OCI-M1 (cell line): ENCODE measurements at regions not wholly inside any gene's neighbourhood (a gene's known extent, or its start where the extent isn't known, plus 50 kb on each side); places are given as distances from the start of the nearest gene placed in this dataset.

Experiments used
- DNase-seq: peaks from one replicate; lab custom pipeline; 2025; lab: John Stamatoyannopoulos, UW

DNA sequence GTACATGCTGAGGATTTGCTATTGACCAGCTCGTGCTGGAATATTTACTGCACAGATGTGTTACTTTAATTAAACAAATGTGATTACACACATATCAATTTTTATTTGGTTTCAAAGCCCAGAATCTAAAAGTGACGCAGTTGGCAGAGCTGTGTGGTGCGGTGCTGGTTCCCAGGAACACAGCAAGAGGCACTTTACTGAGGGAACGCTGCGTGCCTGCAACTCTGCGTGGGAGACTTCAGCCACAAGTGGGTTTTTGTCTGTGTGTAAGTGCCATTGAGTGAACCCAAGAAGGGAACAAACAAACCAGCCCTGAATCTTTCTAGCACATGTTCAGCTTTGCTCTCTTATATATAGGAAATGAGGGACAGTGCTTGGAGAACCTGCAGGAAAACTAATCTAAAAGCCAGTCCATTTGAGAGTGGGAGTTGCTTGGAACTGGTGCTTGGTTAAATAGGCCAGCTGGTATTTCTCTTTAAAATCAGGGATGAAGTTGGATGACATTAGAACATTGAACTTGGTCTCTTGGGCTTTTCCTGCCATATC lies 196.6 kb upstream of the CELF4 start:
- DNase-seq = no peak

DNA sequence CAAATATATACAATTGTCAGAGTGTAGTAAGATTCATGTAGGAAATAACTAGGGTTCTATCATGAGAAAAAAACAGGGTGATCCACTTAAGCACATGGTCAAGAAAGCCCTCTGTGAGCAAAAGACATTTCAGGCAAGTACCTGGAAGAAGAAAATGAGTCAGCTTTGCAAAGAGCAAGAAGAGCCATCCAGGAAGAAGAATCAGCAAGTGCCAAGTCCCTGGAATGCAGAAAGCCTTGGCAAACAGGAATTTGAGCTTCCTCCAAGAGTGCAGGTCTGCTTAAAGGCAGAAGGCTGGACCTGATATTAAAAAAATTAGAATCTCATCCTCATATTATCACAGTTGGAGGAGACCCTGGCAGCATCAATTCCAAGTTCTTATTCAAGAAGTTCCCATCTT lies 188.5 kb upstream of the CELF4 start:
- no peak for DNase-seq

DNA sequence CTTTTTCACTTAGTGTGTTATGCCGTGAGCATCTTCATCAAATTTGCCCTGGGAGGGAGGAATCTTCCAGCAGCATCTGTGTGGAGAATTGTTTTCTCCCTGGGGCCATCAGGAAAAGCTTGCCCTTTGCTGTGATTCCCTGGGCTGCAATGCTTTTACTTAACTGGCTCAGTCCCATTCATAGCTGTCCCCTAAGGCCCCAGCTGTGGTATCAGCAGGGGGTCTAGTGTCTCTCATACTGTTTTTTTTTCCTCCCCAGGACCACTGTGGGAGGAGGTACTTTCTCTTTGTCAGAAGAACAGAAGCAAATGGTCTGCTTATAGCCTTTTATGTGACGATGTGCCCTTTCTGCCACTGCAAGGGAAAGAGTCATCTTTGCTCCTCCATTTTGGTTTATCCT lies 176.8 kb upstream of the CELF4 start:
- DNase-seq = no peak

DNA sequence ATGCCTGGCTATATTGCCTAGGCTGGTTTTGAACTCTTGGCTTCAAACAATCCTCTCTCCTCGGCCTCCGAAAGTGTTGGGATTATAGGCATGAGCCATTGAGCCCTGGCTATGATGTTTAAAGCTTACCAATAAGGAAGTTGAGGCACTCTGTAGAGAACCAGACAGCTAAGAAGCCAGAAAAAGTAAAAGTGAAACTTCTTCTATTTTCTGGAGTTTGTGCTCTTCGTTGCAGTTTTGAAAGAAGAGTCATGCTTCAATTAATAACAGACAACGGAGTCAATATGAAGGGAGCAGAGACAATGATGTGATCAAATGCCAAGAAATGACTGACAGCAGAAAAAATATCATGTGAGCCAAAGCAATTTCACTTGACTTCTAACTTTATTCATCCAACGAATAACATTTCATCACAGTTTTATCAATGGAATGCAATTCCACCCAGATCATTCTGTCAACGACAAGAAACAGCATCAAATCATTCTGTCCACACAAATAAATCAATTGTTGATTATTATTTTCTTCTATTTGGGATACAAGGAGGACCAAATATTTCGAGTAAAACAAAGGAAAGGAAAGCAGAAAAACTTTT lies 175.5 kb upstream of the CELF4 start:
- DNase-seq = peak; percentile 40

DNA sequence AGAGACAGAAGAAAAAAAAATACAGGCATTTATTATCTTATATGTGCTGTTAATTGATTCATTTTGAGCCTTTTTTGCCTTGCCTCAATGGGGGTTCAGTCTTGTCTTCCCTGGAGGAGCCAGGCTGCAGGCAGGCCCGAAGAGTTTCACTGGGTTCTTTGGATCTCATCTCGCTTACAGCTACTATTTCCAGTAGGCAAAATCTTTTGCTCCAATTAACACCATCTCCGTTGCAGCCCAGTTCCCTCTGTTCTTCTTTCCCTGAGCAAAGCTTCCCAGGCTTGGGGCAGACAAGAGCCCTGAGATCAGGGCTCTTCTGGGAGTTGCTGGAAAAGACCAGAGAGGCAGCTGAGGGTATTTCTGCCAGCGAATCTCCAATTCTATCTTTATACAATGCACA lies 168.8 kb upstream of the CELF4 start:
- no peak for DNase-seq

DNA sequence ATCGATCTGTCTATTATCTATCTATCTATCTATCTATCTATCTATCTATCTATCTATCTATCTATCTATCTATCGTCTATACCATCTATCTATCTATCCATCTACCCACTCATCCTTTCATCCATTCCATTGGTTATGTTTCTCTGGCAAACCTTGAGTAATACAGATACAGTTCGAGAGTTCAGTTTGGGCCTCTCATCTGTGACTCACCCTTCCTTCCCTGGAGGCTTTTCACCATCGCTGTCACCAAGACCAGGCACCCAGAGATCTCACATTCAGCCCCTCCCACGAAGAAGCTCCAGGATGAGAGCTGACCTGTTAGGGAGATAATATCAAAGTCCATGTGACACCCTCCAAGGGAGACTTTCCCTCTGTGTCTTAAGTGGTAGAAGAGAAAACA lies 164.1 kb upstream of the CELF4 start:
- DNase-seq = no peak

DNA sequence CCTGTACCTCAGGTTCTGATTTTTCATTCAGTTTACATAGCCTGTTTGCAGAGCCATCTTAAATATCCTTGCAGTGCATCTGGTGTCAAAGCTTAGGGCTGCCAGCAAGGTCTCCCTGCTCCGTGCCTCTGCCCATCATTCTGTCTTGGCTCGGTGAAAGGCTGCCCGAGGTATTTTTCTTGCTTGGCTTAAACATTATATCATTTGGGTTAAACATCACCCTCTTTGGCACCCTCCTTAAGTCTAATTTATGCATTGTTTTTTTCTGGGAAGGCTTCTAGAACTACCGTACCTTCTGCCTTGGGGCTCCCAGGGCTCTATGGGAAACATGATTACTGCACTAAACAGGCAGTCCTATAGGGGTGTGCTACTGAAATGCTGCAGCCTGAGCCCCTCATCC lies 158.6 kb upstream of the CELF4 start:
- DNase-seq = no peak

DNA sequence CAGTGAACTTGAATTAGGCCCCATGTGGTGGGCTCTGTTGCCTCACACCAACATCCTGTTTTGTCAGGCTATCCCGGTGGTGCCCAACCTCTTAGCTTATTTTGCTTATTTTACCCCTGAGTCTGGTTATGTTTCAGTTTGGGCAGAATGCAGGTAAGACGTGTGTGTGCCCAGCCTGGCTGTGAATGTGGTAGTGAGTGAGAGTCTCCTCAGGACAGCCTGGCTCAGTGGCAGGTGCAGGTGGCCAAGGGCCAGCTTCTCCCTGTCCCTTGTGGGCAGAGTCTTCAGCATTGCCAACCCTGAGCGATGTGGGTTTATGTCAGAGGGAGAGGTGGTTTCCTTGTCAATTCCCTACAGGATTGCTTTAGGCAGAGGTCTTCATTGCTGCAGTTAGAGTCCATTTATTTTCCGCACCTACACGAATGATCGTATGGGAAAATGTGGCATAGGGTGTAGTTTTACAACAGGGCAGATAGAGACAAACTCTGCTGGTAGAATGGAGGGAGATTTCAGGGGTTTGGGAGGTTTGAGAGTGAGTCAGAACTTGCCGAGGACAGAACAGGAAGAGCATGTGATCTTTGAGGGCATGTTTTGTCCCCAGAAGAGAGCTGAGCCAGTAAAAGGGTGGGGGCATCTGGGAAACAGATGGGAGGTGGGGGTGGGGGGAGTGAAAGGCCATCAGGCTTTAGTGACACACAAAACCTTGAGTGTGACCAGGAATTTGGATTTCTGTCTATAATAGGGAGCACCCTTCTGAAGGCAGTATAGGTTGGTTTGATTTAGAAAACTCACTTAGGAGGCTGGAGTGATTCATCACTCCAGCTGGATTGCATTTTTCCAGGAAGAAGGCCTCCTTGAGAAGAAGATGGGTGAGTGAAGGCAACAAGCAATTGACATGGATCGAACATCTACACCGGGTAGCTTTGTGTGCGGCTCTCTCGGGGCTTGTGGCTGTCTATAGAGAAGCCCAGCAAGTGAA lies 156.2 kb upstream of the CELF4 start:
- DNase-seq = no peak

DNA sequence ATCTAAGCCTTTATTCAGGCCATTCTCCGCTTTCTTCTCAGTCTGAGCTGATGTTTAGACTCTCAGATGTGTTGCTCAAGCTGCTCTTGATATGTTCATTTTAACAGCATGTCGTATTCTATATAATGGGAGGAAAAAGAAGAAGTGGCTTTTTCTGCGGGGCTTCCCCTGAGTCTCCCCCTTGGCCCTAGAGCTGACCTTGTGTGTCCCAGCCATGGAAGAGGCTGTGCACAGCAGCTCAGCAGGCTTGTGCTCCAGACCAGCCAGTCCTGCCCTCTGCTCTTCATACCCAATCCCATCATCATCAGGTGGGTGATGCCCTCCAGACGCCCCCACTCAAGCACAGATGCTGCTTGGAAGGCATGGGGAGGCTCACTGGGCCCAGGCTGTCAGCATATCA lies 155.1 kb upstream of the CELF4 start:
- DNase-seq = no peak

DNA sequence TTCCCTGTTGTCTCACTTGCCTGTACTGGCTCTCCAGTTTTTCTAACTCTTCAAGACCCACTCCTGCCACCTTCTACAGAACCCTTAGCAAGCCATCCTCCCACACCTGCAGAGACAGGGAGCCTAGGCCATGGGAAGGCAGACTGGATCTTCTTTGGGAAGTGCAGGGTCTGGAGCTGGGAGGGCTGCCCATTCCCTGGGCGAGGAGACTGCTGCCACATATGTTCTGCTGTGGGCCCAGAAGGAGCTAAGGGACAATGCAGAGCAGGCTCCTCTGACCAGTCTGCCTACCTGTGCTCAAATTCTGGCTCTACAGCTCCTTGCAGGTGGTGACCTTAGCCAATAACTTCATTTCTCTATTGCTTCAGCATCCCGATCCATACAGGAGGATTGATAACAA lies 152.1 kb upstream of the CELF4 start:
- DNase-seq = no peak

DNA sequence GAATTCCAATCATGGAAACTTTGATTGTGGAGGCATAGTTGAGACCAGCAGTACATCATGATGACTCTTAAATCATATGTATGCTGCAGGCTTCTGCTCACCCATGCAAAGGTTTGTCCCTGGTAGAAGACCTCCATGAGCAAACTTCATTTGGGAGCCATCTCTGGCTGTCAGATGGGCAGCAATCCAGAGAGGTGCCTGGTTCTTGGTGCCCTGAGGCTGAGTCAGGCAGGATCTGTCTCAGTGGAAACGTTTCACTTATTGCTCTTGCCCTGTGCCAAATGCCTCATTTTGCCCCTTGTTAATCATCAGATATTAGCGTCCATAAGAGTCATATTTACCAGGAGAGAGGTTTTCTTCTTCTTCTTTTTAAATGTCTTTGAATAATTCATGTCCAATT lies 151.5 kb upstream of the CELF4 start:
- DNase-seq = no peak

DNA sequence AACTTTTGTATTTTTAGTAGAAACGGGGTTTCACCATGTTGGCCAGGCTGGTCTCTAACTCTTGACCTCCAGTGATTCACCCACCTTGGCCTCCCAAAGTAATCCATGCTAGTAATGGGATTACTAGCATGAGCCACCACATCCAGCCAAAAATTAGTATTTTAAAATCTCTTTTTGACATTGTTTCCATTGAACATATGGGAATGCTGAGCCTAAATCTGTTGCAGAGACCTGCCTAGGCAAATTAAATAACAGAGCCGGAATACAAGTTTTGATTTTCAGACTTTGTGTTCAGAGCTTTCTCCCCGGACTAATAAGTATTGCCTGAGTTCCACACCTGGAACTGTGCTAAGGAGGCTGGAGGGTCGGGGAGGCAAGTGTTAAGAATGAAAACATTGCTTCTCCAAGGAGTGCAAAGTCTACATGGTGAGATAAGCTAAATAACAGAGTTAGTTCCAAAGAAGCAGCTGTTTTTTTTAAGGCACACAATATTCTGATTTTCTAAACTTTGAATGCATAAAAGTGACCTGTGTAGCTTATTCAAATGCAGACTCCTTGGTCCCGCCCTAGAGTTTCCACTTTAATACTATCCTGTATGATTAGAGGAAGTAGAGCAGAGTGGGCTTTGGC lies 150.6 kb upstream of the CELF4 start:
- no peak for DNase-seq

DNA sequence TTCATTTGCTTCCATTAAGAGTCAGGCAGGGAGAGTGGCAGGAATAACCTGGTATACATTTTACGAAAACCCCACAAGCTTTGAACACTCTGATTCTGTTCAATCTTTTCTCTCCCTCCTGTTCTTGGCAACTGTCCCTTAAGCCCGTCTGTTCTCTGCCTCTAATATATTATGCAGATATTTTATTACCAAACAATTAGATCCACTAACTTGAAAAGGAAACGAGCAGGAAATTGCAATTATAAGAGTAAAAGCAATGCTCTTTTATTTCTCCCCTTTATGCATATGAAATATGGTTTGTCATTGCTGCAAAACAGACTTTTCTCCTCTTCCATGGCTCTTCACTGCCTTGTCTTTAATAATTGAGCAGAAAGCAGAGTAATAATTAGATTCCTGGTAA lies 149.1 kb upstream of the CELF4 start:
- DNase-seq = no peak

DNA sequence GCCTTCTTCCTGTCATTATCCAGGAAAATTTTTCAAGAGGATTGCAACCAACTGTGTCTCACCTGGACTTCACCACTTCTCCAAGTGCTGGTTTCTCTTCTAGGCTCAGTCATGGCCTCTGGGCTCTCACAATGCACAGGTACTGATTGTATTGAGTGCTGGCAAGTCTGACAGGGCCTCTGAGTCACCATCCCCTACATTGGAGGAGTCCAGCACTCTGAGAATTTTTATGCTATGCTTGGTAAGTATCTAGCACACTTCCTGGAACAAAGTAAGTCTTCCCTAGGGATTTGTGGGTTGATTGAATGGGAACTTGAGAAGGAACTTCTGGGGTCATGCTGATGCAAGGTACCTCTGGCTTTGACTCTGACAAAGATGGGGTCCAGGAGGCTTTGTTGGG lies 147.2 kb upstream of the CELF4 start:
- no peak for DNase-seq

DNA sequence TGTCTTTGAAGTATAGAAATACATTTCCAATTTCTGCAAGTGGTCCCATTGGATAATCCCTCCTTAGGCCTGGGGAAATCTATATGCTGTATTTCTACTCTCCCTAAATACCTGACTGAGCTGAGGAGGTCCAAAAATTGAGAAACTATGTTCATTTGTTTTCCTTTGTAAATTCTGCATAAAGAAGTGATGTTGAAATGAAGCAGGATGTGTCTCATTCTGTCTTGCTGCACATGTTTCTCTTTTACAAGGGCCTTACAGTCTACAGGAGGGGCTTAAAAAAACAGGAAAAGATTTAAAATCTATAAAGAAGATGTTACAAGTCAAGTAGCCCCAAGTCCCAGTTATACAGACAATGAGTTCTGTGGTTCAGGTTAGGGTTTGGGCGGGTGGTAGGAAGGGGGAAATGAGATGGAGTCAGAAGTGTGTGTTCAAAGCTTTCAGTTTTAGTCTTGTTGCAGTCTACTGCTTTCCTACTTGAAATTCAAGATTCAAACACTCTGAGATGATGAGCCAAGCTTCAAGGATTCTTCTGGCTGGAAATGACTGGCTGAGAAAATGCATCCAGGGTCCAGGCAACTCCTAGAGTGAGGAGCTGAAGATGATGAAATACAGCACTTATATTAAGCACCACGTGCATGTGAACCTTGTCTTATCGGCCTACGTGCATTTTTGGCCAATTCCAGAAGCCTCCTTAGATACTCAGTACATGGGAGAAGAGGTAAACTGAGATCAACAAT lies 146.3 kb upstream of the CELF4 start:
- DNase-seq = no peak

DNA sequence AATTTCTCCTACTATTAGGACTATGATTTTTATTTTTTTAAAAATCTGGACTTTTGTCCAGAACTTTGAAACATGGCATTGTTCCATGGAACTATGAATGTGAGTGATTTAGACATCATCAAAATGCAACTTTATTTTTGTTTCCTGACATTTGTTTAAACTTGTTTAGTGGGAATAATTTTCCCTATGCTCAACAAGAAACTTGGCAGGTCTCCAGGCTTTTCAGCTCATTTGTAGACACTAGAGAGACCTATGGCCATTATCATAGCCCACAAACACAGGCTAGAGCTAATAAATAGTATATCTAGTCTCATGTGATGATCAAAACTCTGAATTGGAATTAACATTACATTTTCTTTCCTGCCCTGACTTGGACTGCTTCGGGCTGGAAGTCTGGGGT lies 145.1 kb upstream of the CELF4 start:
- DNase-seq = no peak

DNA sequence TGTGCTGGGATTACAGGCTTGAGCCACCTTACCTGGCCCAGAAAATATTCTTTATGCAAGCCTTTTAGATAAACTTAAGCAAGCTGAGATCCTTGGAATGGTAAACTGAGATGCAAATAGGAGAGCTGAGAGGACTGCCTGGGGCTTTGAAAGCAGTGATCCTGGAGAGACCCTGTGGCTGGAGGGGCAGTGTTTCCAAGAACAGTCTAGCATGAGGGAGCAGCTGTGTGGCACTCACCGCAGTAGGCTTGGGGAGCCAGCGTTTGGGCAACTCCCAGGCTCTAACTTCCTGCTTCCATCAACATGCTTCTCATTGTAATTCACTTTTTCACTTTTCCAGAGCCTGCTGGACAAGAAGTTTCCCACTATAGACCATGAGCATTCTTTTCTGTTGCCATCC lies 144.1 kb upstream of the CELF4 start:
- no peak for DNase-seq

DNA sequence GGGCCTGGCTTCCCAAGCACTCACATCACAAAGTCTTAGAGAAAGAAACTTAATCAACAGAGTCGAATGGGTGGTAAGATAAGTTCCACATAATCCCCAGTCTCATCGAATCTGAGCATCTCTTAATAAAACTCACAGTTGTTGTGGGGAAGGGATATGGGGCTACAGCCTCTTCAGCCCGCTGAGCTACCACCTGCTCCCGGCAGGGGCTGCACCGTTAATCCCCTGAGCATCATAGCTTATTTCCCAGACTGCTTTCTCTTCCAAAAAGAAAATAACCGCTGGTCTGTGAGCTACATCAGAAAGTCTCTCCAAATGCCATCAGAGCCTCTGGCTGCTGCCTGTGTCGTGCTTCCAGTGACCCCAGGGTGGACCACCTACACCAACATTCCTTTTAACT lies 139.4 kb upstream of the CELF4 start:
- DNase-seq = no peak

DNA sequence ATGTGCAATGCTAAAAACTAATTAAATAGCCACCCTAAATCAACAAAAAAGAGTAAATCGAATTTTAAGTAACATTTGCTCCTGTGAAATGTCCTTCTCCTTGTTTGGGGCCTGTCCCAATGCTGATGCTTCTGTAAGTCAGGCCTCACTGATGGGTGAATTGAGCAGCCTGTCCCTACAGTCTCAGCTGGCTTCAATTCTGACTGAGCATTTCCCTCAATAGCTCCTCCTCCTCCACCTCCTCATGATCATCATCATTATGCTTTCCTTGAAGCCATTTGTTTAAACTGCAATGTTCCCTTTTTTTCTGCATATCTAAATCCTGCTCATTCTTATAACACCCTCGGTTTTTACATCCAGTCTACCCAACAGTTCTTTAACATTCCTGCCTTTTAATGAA lies 137.2 kb upstream of the CELF4 start:
- DNase-seq = no peak

DNA sequence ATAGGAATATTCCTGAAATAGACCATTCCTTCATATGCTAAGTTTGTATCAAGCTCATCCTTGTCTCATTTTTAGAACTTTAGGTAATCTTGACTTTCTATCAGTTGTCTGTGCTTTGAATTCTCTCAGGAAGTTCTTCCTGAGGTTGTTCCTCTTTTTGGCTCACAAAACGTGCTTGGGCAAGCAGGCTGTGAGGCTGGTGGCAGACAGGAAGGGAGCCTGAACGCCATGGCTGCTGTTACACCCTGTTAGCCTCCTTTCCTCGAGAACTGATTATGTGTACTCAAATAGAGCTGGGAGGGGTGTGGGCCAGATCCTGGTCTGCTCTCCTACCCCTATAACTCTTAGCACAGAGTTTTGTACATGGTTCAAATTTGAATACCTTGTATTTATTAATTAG lies 136.4 kb upstream of the CELF4 start:
- DNase-seq = peak; percentile 69

DNA sequence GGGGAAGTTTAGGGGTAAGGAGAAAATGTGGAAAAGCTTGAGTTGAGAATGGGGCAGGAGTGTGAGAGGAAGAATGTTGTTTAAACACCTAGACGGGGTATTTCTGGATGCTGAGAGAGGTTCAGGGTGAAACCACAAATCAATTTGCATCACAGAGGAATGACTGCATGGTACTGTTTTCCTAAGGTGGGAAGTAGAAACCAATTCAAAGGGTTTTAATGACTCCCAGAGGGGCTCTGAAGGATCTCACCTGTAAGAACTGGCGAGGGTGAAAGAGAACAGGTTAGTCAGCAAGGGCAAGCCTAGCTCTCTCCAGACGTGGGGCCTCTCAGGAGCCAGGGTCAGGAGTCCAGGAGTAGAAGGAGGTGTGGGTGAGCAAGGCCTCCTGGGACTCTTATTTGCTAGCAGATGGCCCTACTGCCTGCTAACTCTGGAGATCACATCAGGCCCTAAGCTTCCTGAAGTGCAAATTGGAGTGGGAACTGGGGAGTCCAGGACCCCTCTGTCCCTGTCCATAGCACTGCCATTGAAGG lies 133.0 kb upstream of the CELF4 start:
- DNase-seq = no peak

DNA sequence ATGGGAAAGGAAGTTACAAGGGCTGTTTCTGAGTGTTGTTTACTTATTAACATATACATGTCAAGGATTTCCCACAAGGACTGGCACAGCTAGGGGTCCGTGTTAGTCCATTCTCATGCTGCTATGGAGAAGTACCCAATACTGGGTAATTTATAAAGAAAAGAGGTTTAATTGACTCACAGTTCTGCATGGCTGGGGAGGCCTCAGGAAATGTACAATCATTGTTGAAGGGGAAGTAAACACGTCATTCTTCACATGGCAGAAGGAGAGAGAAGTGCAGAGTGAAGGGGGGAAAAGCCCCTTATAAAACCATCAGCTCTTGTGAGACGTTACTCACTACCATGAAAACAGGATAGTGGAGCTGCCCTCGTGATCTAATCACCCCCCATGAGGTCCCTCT lies 128.9 kb upstream of the CELF4 start:
- peak; percentile 5 for DNase-seq
